MM.1S (cell line): ENCODE measurements at regions not wholly inside any gene's neighbourhood (a gene's known extent, or its start where the extent isn't known, plus 50 kb on each side); places are given as distances from the start of the nearest gene placed in this dataset.

Experiments
- DNase-seq: peaks from one replicate; pipeline ENCODE4 v3.0.0-alpha.2; 2015
- H2AFZ ChIP-seq: fragments of 300-600 bp; sonication (generic); 2 replicates; pipeline ENCODE4 v1.6.0; 2016; ENCODE audit warnings: antibody characterized with exemption, low read length
- H3F3A ChIP-seq: fragments of 300-600 bp; sonication (generic); 2 replicates; pipeline ENCODE4 v1.6.1; 2016; ENCODE audit warnings: mild to moderate bottlenecking, antibody characterized with exemption, low read length, moderate library complexity, mixed read lengths; ENCODE audit not compliant: insufficient read depth
- H3K27ac ChIP-seq: fragments of 300-600 bp; sonication (generic); 2 replicates; pipeline ENCODE4 v1.5.1; 2016; ENCODE audit warnings: mild to moderate bottlenecking, low read length
- H3K27me3 ChIP-seq: fragments of 300-600 bp; sonication (generic); replicated peaks from 2 replicates; pipeline ENCODE4 v1.6.0; 2016; ENCODE audit warnings: low read length; ENCODE audit not compliant: insufficient read depth
- H3K36me3 ChIP-seq: fragments of 300-600 bp; sonication (generic); replicated peaks from 2 replicates; pipeline ENCODE4 v1.6.1; 2016; ENCODE audit warnings: mild to moderate bottlenecking, low read length, mixed read lengths; ENCODE audit not compliant: insufficient read depth
- H3K4me1 ChIP-seq: fragments of 300-600 bp; sonication (generic); 2 replicates; pipeline ENCODE4 v1.6.1; 2016; ENCODE audit warnings: low read length, mixed read lengths
- H3K4me2 ChIP-seq: fragments of 300-600 bp; sonication (generic); 2 replicates; pipeline ENCODE4 v1.6.0; 2016; ENCODE audit warnings: low read depth, low read length
- H3K4me3 ChIP-seq: fragments of 300-600 bp; sonication (generic); 2 replicates; pipeline ENCODE4 v1.5.1; 2016; ENCODE audit warnings: low read length, mixed read lengths
- H3K79me2 ChIP-seq: fragments of 300-600 bp; sonication (generic); 2 replicates; pipeline ENCODE4 v1.6.1; 2016; ENCODE audit warnings: mixed run types, low read length, mixed read lengths
- H3K9ac ChIP-seq: fragments of 300-600 bp; sonication (generic); 2 replicates; pipeline ENCODE4 v1.6.1; 2016; ENCODE audit warnings: low read length, mixed read lengths
- H3K9me2 ChIP-seq: fragments of 300-600 bp; sonication (generic); replicated peaks from 2 replicates; pipeline ENCODE4 v1.6.1; 2016; ENCODE audit warnings: mild to moderate bottlenecking, low read length, mixed read lengths; ENCODE audit not compliant: insufficient read depth
- H3K9me3 ChIP-seq: fragments of 300-600 bp; sonication (generic); replicated peaks from 2 replicates; pipeline ENCODE4 v1.6.1; 2016; ENCODE audit warnings: mild to moderate bottlenecking, low read length, mixed read lengths; ENCODE audit not compliant: insufficient read depth
- H4K20me1 ChIP-seq: fragments of 300-600 bp; sonication (generic); 2 replicates; pipeline ENCODE4 v1.6.1; 2016; ENCODE audit warnings: mild to moderate bottlenecking, low read length, moderate library complexity, mixed read lengths; ENCODE audit not compliant: insufficient read depth
- EZH2 ChIP-seq: fragments of 300-600 bp; sonication (generic); optimal IDR thresholded peaks from 2 replicates; pipeline ENCODE3; 2017; ENCODE audit warnings: low read depth, mild to moderate bottlenecking, antibody characterized with exemption, low read length, mixed read lengths
- EZH2phosphoT487 ChIP-seq: fragments of 300-600 bp; sonication (generic); IDR thresholded peaks from 2 replicates; pipeline ENCODE4 v1.6.1; 2018; ENCODE audit warnings: antibody characterized with exemption, low read length
- TF ChIP-seq, protein P1 (sequence below): fragments of 300-600 bp; sonication (generic); IDR thresholded peaks from 2 replicates; pipeline ENCODE4 v1.5.1; 2016; ENCODE audit warnings: antibody characterized with exemption, low read length, mixed read lengths

DNA sequence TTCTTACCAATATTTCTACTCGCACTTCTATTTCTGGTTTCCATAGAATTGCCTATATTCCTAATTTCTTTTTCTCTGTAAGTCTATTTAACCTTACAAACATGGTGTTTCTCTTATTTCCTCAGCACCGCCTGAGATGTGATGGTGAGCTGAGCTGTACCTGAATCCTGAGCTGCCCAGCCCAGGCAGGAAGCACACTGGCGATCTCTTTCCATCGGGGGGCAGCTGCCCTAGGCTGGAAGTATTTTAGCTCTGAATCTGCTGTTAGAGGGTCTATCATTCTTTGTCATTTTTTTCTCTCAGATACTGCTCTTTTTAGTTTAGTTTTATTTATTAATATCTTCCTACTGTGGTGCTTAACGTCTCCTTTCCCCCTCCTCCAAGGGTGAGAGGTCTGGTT lies 173.4 kb upstream of the SLC35B3 start:
- Histone ChIP-seq H3K4me3 (no peak overlapping the region), H2AFZ (no peak overlapping the region), H3K27ac (no peak overlapping the region), H3K79me2 (no peaks in the 10 kb centered on the region), H3K4me2 (no peak overlapping the region), H3K9me2 (no peaks in the 10 kb centered on the region), H4K20me1 (no peaks in the 10 kb centered on the region), H3K27me3 (no peaks in the 10 kb centered on the region), H3F3A (no peaks in the 10 kb centered on the region), H3K9ac (no peak overlapping the region), H3K36me3 (no peaks in the 10 kb centered on the region), H3K9me3 (no peaks in the 10 kb centered on the region), H3K4me1 (no peaks in the 10 kb centered on the region)
- DNase-seq = no peak
- TF ChIP-seq EZH2 (no peak), EZH2phosphoT487 (no peak)
- TF ChIP-seq, protein P1, sequence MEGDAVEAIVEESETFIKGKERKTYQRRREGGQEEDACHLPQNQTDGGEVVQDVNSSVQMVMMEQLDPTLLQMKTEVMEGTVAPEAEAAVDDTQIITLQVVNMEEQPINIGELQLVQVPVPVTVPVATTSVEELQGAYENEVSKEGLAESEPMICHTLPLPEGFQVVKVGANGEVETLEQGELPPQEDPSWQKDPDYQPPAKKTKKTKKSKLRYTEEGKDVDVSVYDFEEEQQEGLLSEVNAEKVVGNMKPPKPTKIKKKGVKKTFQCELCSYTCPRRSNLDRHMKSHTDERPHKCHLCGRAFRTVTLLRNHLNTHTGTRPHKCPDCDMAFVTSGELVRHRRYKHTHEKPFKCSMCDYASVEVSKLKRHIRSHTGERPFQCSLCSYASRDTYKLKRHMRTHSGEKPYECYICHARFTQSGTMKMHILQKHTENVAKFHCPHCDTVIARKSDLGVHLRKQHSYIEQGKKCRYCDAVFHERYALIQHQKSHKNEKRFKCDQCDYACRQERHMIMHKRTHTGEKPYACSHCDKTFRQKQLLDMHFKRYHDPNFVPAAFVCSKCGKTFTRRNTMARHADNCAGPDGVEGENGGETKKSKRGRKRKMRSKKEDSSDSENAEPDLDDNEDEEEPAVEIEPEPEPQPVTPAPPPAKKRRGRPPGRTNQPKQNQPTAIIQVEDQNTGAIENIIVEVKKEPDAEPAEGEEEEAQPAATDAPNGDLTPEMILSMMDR = no peak

DNA sequence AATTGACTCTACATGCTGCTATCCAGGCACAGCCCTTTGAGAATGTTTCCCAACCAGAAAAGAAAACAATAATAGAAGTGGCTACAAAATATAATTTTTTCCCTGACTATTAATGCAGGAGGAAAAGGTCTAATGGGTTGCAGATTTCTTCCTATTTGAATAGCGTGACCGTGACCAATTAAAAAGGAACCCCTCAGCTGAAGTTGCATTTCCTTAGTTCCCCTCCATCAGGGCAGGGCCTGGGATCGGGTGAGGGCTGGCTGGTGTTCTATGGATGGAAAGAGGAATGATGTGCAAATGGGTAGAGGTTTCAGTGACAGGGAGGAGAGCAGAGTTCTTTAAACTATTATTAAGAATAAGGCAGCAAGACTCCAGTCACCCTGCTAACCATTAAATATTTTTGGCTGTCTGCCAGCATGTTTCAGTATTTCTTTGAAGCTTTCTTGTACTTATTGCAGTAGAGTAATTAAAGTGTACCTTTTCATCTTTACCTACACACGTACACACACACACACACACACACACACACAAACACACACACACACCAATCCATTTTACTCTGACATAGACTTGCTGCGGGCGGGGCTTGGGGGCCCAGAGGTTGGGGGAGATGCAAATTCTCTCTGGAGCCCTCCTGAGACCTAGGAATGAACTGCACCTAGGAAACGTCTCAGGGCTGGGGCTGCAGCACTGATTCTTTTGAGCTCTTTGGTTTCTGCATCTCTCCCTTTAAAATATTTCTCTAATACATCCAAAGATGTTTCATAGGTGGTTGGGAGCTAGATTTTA lies 154.8 kb upstream of the SLC35B3 start:
- Histone ChIP-seq H2AFZ (no peak overlapping the region), H3K9ac (no peak overlapping the region), H3K9me3 (no peaks in the 10 kb centered on the region), H3K9me2 (no peaks in the 10 kb centered on the region), H3K79me2 (no peaks in the 10 kb centered on the region), H3K27ac (no peak overlapping the region), H4K20me1 (no peaks in the 10 kb centered on the region), H3K4me2 (no peak overlapping the region), H3K27me3 (no peaks in the 10 kb centered on the region), H3F3A (no peaks in the 10 kb centered on the region), H3K36me3 (no peaks in the 10 kb centered on the region), H3K4me3 (no peak overlapping the region), H3K4me1 (no peaks in the 10 kb centered on the region)
- no peak for DNase-seq
- TF ChIP-seq EZH2 (no peak), EZH2phosphoT487 (no peak)
- TF ChIP-seq, protein P1 = no peak

GRCh38 chr6:8588176-8588575 lies 152.8 kb upstream of the SLC35B3 start:
- no peak overlapping the region for H3K27ac ChIP-seq
- H3K4me2 ChIP-seq = no peak overlapping the region
- TF ChIP-seq, protein P1 = no peak
- TF ChIP-seq EZH2 (no peak), EZH2phosphoT487 (no peak)
- H2AFZ ChIP-seq = no peak overlapping the region
- no peak for DNase-seq
- H3K36me3 ChIP-seq = no peaks in the 10 kb centered on the region
- no peaks in the 10 kb centered on the region for H4K20me1 ChIP-seq
- no peaks in the 10 kb centered on the region for H3K4me1 ChIP-seq
- H3K4me3 ChIP-seq = no peak overlapping the region
- H3F3A ChIP-seq = no peaks in the 10 kb centered on the region
- H3K27me3 ChIP-seq = no peaks in the 10 kb centered on the region
- no peak overlapping the region for H3K9ac ChIP-seq
- no peaks in the 10 kb centered on the region for H3K9me2 ChIP-seq
- no peaks in the 10 kb centered on the region for H3K9me3 ChIP-seq
- no peaks in the 10 kb centered on the region for H3K79me2 ChIP-seq
